ENCODE measurements at regions not wholly inside any gene's neighbourhood (a gene's known extent, or its start where the extent isn't known, plus 50 kb on each side); places are given as distances from the start of the nearest gene placed in this dataset.

- Histone ChIP-seq H3K4me1 (ENCODE audit: insufficient read depth, low read length) (no peaks in the 10 kb centered on the region), H3K27me3 (ENCODE audit: insufficient read depth, low read length, poor library complexity, severe bottlenecking) (no peaks in the 10 kb centered on the region), H3K27ac (ENCODE audit: low read depth, low read length) (no peak overlapping the region), H3K4me3 (ENCODE audit: low read length) (no peak overlapping the region), H3K36me3 (ENCODE audit: insufficient read depth, low read length) (no peaks in the 10 kb centered on the region), H3K9me3 (ENCODE audit: low read length) (no peaks in the 10 kb centered on the region)
- no peak overlapping the region for H3K4me3 Mint-ChIP-seq
- H3K4me1 Mint-ChIP-seq, result no peaks in the 10 kb centered on the region
- CTCF ChIA-PET, result no interaction called here
- DNase-seq, result no peak
- peaks cover 0 to 7% (median 2%) of the 10 kb centered on the region in 5 donors for H3K9me3 Mint-ChIP-seq
- POLR2A ChIA-PET, result no interaction called here
- H3K36me3 Mint-ChIP-seq, result no peaks in the 10 kb centered on the region
- H3K27me3 Mint-ChIP-seq, result no peaks in the 10 kb centered on the region
- no peak overlapping the region for H3K27ac Mint-ChIP-seq
These were observed 340.1 kb upstream of the ESRRG start for GRCh38 chr1:217063172-217063908.

GRCh38 chr1:217062586-217062985 is 339.4 kb upstream of the ESRRG start:
- Histone ChIP-seq H3K27me3 (ENCODE audit: insufficient read depth, low read length, poor library complexity, severe bottlenecking) (no peaks in the 10 kb centered on the region), H3K9me3 (ENCODE audit: low read length) (no peaks in the 10 kb centered on the region), H3K4me1 (ENCODE audit: insufficient read depth, low read length) (no peaks in the 10 kb centered on the region), H3K36me3 (ENCODE audit: insufficient read depth, low read length) (no peaks in the 10 kb centered on the region), H3K27ac (ENCODE audit: low read depth, low read length) (no peak overlapping the region), H3K4me3 (ENCODE audit: low read length) (no peak overlapping the region)
- Mint-ChIP-seq H3K4me1 (no peaks in the 10 kb centered on the region), H3K27me3 (no peaks in the 10 kb centered on the region), H3K9me3 (peaks cover 0 to 2% (median 2%) of the 10 kb centered on the region in 5 donors), H3K27ac (no peak overlapping the region), H3K4me3 (no peak overlapping the region), H3K36me3 (no peaks in the 10 kb centered on the region)
- ChIA-PET CTCF (no interaction called here), POLR2A (no interaction called here)
- no peak for DNase-seq

- POLR2A ChIA-PET, result no interaction called here
- Histone ChIP-seq H3K4me1 (ENCODE audit: insufficient read depth, low read length) (no peaks in the 10 kb centered on the region), H3K36me3 (ENCODE audit: insufficient read depth, low read length) (no peaks in the 10 kb centered on the region), H3K4me3 (ENCODE audit: low read length) (no peak overlapping the region), H3K27ac (ENCODE audit: low read depth, low read length) (no peak overlapping the region), H3K9me3 (ENCODE audit: low read length) (no peaks in the 10 kb centered on the region), H3K27me3 (ENCODE audit: insufficient read depth, low read length, poor library complexity, severe bottlenecking) (no peaks in the 10 kb centered on the region)
- Mint-ChIP-seq H3K27ac (no peak overlapping the region), H3K9me3 (peaks cover 0 to 12% (median 2%) of the 10 kb centered on the region in 5 donors), H3K36me3 (no peaks in the 10 kb centered on the region), H3K4me1 (no peaks in the 10 kb centered on the region), H3K4me3 (no peak overlapping the region), H3K27me3 (no peaks in the 10 kb centered on the region)
- CTCF ChIA-PET, result no interaction called here
- DNase-seq, result no peak
These were observed 336.2 kb upstream of the ESRRG start for GRCh38 chr1:217059401-217059800.

- H3K27ac ChIP-seq (ENCODE audit: low read depth, low read length), result no peak overlapping the region
- H3K27ac Mint-ChIP-seq, result no peak overlapping the region
- ChIA-PET POLR2A (no interaction called here), CTCF (no interaction called here)
- H3K36me3 ChIP-seq (ENCODE audit: insufficient read depth, low read length), result no peaks in the 10 kb centered on the region
- peaks cover 0 to 16% (median 4%) of the 10 kb centered on the region in 5 donors for H3K9me3 Mint-ChIP-seq
- H3K27me3 ChIP-seq (ENCODE audit: insufficient read depth, low read length, poor library complexity, severe bottlenecking), result no peaks in the 10 kb centered on the region
- no peaks in the 10 kb centered on the region for H3K4me1 ChIP-seq (ENCODE audit: insufficient read depth, low read length)
- no peak overlapping the region for H3K4me3 Mint-ChIP-seq
- no peaks in the 10 kb centered on the region for H3K36me3 Mint-ChIP-seq
- no peak for DNase-seq
- no peak overlapping the region for H3K4me3 ChIP-seq (ENCODE audit: low read length)
- H3K4me1 Mint-ChIP-seq, result no peaks in the 10 kb centered on the region
- H3K27me3 Mint-ChIP-seq, result no peaks in the 10 kb centered on the region
- no peaks in the 10 kb centered on the region for H3K9me3 ChIP-seq (ENCODE audit: low read length)
These were observed 330.4 kb upstream of the ESRRG start for GRCh38 chr1:217053676-217054075.

GRCh38 chr1:217052626-217053025 is 329.4 kb upstream of the ESRRG start:
- Histone ChIP-seq H3K4me3 (ENCODE audit: low read length) (no peak overlapping the region), H3K36me3 (ENCODE audit: insufficient read depth, low read length) (no peaks in the 10 kb centered on the region), H3K4me1 (ENCODE audit: insufficient read depth, low read length) (no peaks in the 10 kb centered on the region), H3K9me3 (ENCODE audit: low read length) (no peaks in the 10 kb centered on the region), H3K27me3 (ENCODE audit: insufficient read depth, low read length, poor library complexity, severe bottlenecking) (no peaks in the 10 kb centered on the region), H3K27ac (ENCODE audit: low read depth, low read length) (no peak overlapping the region)
- no peak for DNase-seq
- Mint-ChIP-seq H3K27ac (no peak overlapping the region), H3K36me3 (no peaks in the 10 kb centered on the region), H3K9me3 (peaks cover 0 to 16% (median 4%) of the 10 kb centered on the region in 5 donors), H3K4me3 (no peak overlapping the region), H3K4me1 (no peaks in the 10 kb centered on the region), H3K27me3 (no peaks in the 10 kb centered on the region)
- ChIA-PET POLR2A (no interaction called here), CTCF (no interaction called here)

GRCh38 chr1:217052196-217052595 is 329.0 kb upstream of the ESRRG start:
- no peak overlapping the region for H3K27ac ChIP-seq (ENCODE audit: low read depth, low read length)
- no peaks in the 10 kb centered on the region for H3K36me3 ChIP-seq (ENCODE audit: insufficient read depth, low read length)
- H3K4me1 Mint-ChIP-seq, result no peaks in the 10 kb centered on the region
- no peaks in the 10 kb centered on the region for H3K36me3 Mint-ChIP-seq
- ChIA-PET CTCF (no interaction called here), POLR2A (no interaction called here)
- H3K9me3 Mint-ChIP-seq, result peaks cover 0 to 16% (median 4%) of the 10 kb centered on the region in 5 donors
- no peak overlapping the region for H3K4me3 Mint-ChIP-seq
- H3K27ac Mint-ChIP-seq, result no peak overlapping the region
- H3K27me3 ChIP-seq (ENCODE audit: insufficient read depth, low read length, poor library complexity, severe bottlenecking), result no peaks in the 10 kb centered on the region
- DNase-seq, result no peak
- no peak overlapping the region for H3K4me3 ChIP-seq (ENCODE audit: low read length)
- H3K27me3 Mint-ChIP-seq, result no peaks in the 10 kb centered on the region
- no peaks in the 10 kb centered on the region for H3K4me1 ChIP-seq (ENCODE audit: insufficient read depth, low read length)
- H3K9me3 ChIP-seq (ENCODE audit: low read length), result no peaks in the 10 kb centered on the region

GRCh38 chr1:217049721-217050120 is 326.5 kb upstream of the ESRRG start:
- Mint-ChIP-seq H3K27ac (no peak overlapping the region), H3K4me1 (no peaks in the 10 kb centered on the region), H3K4me3 (no peak overlapping the region), H3K9me3 (peaks cover 0 to 14% (median 4%) of the 10 kb centered on the region in 5 donors), H3K27me3 (no peaks in the 10 kb centered on the region), H3K36me3 (no peaks in the 10 kb centered on the region)
- Histone ChIP-seq H3K4me3 (ENCODE audit: low read length) (no peak overlapping the region), H3K9me3 (ENCODE audit: low read length) (no peaks in the 10 kb centered on the region), H3K27ac (ENCODE audit: low read depth, low read length) (no peak overlapping the region), H3K27me3 (ENCODE audit: insufficient read depth, low read length, poor library complexity, severe bottlenecking) (no peaks in the 10 kb centered on the region), H3K4me1 (ENCODE audit: insufficient read depth, low read length) (no peaks in the 10 kb centered on the region), H3K36me3 (ENCODE audit: insufficient read depth, low read length) (no peaks in the 10 kb centered on the region)
- CTCF ChIA-PET, result no interaction called here
- no peak for DNase-seq
- POLR2A ChIA-PET, result no interaction called here

GRCh38 chr1:217049081-217049480 is 325.9 kb upstream of the ESRRG start:
- no peak for DNase-seq
- no peaks in the 10 kb centered on the region for H3K4me1 ChIP-seq (ENCODE audit: insufficient read depth, low read length)
- H3K27ac ChIP-seq (ENCODE audit: low read depth, low read length), result no peak overlapping the region
- no peaks in the 10 kb centered on the region for H3K27me3 Mint-ChIP-seq
- no peak overlapping the region for H3K4me3 Mint-ChIP-seq
- no peaks in the 10 kb centered on the region for H3K9me3 ChIP-seq (ENCODE audit: low read length)
- POLR2A ChIA-PET, result no interaction called here
- CTCF ChIA-PET, result no interaction called here
- peaks cover 0 to 14% (median 6%) of the 10 kb centered on the region in 5 donors for H3K9me3 Mint-ChIP-seq
- H3K27me3 ChIP-seq (ENCODE audit: insufficient read depth, low read length, poor library complexity, severe bottlenecking), result no peaks in the 10 kb centered on the region
- no peaks in the 10 kb centered on the region for H3K36me3 ChIP-seq (ENCODE audit: insufficient read depth, low read length)
- no peaks in the 10 kb centered on the region for H3K36me3 Mint-ChIP-seq
- no peak overlapping the region for H3K27ac Mint-ChIP-seq
- no peak overlapping the region for H3K4me3 ChIP-seq (ENCODE audit: low read length)
- H3K4me1 Mint-ChIP-seq, result no peaks in the 10 kb centered on the region
